HepG2 (cell line): ENCODE measurements at regions not wholly inside any gene's neighbourhood (a gene's known extent, or its start where the extent isn't known, plus 50 kb on each side); places are given as distances from the start of the nearest gene placed in this dataset.

Experiments
- ATAC-seq: fragments of 200-7000 bp; cut with Tn5 transposase; 3 replicates; pipeline ENCODE4 v1.9.1; 2020; ENCODE audit warnings: mild to moderate bottlenecking, moderate library complexity
- BruUV-seq: library from RNA; stranded (reverse); fragments of 400-500 nt; replicated peaks from 2 replicates; lab custom pipeline; 2021; lab: Mats Ljungman, UMichigan
- CTCF ChIA-PET: fragments of 300-600 bp; formaldehyde crosslinking; extraction: SDS; loops from one replicate; lab custom pipeline; 2021; ENCODE audit warnings: low total read pairs, inconsistent platforms, low intra/inter-chr PET ratio; lab: Yijun Ruan, JAX
- POLR2A ChIA-PET: fragments of 350-600 bp; sonication (Branson Sonifier 250); formaldehyde crosslinking; loops from one replicate; lab custom pipeline; 2020; ENCODE audit warnings: antibody characterized with exemption, inconsistent platforms; lab: Yijun Ruan, JAX
- DNase-seq: peaks from one replicate; pipeline ENCODE4 v3.0.0-alpha.2; 2015; ENCODE audit warnings: low spot score
- FAIRE-seq: peaks from 3 replicates; lab custom pipeline; 2011; peaks lifted over from hg19 to GRCh38; lab: Jason Lieb, UNC
- H2AFZ ChIP-seq: one replicate; pipeline ENCODE4 v1.6.1; 2011; ENCODE audit warnings: low read length, inconsistent platforms
- H3K27ac ChIP-seq: fragments of 300-600 bp; 3 replicates; pipeline ENCODE4 v1.8.0; 2011; ENCODE audit warnings: mixed run types, mild to moderate bottlenecking, mixed read lengths, low read length, inconsistent platforms; ENCODE audit not compliant: insufficient read depth; ENCODE audit errors: extremely low read length
- H3K27me3 ChIP-seq, 2 experiments: fragments of 200-600 bp in 1 of 2; 2 replicates in 1 of 2; 3 replicates in 1 of 2; pipeline versions ENCODE4 v1.6.0 to v1.8.0; 2011; ENCODE audit warnings: low read length in 2 of 2, mild to moderate bottlenecking in 2 of 2, moderate library complexity in 2 of 2, inconsistent platforms in 1 of 2; ENCODE audit not compliant: insufficient read depth in 2 of 2, control insufficient read depth in 1 of 2
- H3K36me3 ChIP-seq, 2 experiments: fragments of 200-600 bp in 1 of 2; replicated peaks in 1 of 2; 2 replicates in 1 of 2; 3 replicates in 1 of 2; pipeline versions ENCODE4 v1.5.1 to v1.8.0; 2011; ENCODE audit warnings: low read length in 2 of 2, inconsistent platforms in 1 of 2; ENCODE audit not compliant: insufficient read depth in 2 of 2, control insufficient read depth in 1 of 2
- H3K4me1 ChIP-seq: 2 replicates; pipeline ENCODE4 v1.5.1; 2012; ENCODE audit warnings: low read length, inconsistent platforms; ENCODE audit not compliant: insufficient read depth
- H3K4me2 ChIP-seq: 2 replicates; pipeline ENCODE4 v1.6.0; 2011; ENCODE audit warnings: low read depth, low read length, inconsistent platforms
- H3K4me3 ChIP-seq, 3 experiments: fragments of 200-600 bp in 1 of 3; sonication (generic), shearing (Covaris generic) in 1 of 3; replicated peaks in 1 of 3; 2 replicates each; pipeline ENCODE4 v1.5.1; 2011 to 2016; ENCODE audit warnings: low read length in 3 of 3, inconsistent platforms in 2 of 3, low read depth in 2 of 3, mild to moderate bottlenecking in 2 of 3, control low read depth in 1 of 3, mixed read lengths in 1 of 3; ENCODE audit not compliant: insufficient read depth in 1 of 3
- H3K79me2 ChIP-seq: one replicate; pipeline ENCODE4 v1.6.1; 2011; ENCODE audit warnings: low read length, inconsistent platforms; ENCODE audit not compliant: insufficient read depth
- H3K9ac ChIP-seq: 2 replicates; pipeline ENCODE4 v1.6.0; 2011; ENCODE audit warnings: mild to moderate bottlenecking, low read depth, low read length, inconsistent platforms; ENCODE audit not compliant: insufficient read depth
- H3K9me3 ChIP-seq: 2 replicates; pipeline ENCODE4 v1.5.1; 2012; ENCODE audit warnings: mild to moderate bottlenecking, low read length
- H4K20me1 ChIP-seq: 2 replicates; pipeline ENCODE4 v1.6.0; 2011; ENCODE audit warnings: inconsistent platforms, mild to moderate bottlenecking, low read length, moderate library complexity; ENCODE audit not compliant: insufficient read depth
- AKNA ChIP-seq: sonication (generic); formaldehyde crosslinking; IDR thresholded peaks from 2 replicates; pipeline ENCODE4 v1.4.0; 2020; ENCODE audit warnings: missing genetic modification reagents, borderline replicate concordance
- BATF2 ChIP-seq: sonication (generic); formaldehyde crosslinking; IDR thresholded peaks from 2 replicates; pipeline ENCODE4 v1.8.0; 2022; ENCODE audit warnings: mild to moderate bottlenecking, missing genetic modification reagents, moderate library complexity
- CENPX ChIP-seq: sonication (generic); formaldehyde crosslinking; IDR thresholded peaks from 2 replicates; pipeline ENCODE4 v1.9.0; 2021; ENCODE audit warnings: mild to moderate bottlenecking, missing genetic modification reagents, moderate library complexity
- HNF1A ChIP-seq, 2 experiments: sonication (generic) in 1 of 2; formaldehyde crosslinking in 1 of 2; IDR thresholded peaks; 2 replicates each; pipeline versions ENCODE4 v1.4.0 to v1.6.1; 2016 to 2020; ENCODE audit warnings: borderline replicate concordance in 1 of 2, low read depth in 1 of 2, mild to moderate bottlenecking in 1 of 2, missing genetic modification reagents in 1 of 2
- HOXA5 ChIP-seq: sonication (generic); formaldehyde crosslinking; IDR thresholded peaks from 2 replicates; pipeline ENCODE4 v1.4.0; 2020; ENCODE audit warnings: missing genetic modification reagents
- MAX ChIP-seq: IDR thresholded peaks from 2 replicates; pipeline ENCODE4 v1.6.1; 2012; ENCODE audit warnings: inconsistent platforms
- ZNF432 ChIP-seq: sonication (generic); formaldehyde crosslinking; IDR thresholded peaks from 2 replicates; pipeline ENCODE4 v1.5.0; 2020; ENCODE audit warnings: missing genetic modification reagents, mild to moderate bottlenecking, borderline replicate concordance
- WGBS: methylation state at CpG from one replicate; pipeline ENCODE4 v1.1.6; 2017; ENCODE audit warnings: low lambda C conversion rate; 5-methylcytosine and 5-hydroxymethylcytosine counted together
- in situ Hi-C: cut with HindIII; loops from 2 replicates; pipeline ENCODE4 v1.10.0; 2017; ENCODE audit warnings: low pct_unique_long_range_greater_than_20kb; ENCODE audit not compliant: extremely low pct_ligation_motif_present
- intact Hi-C: fragments of 100-400 bp; cut with micrococcal nuclease; formaldehyde crosslinking; loops from one replicate; pipeline ENCODE4 v1.10.0; 2022; ENCODE audit not compliant: unreplicated experiment

GRCh38 chr1:189958756-189959155, 518.9 kb downstream of the BRINP3 start:
- ChIA-PET CTCF (no interaction called here), POLR2A (no interaction called here)
- TF ChIP-seq AKNA (CRISPR knock-in tag) = no peak
- no peak for TF ChIP-seq BATF2 (CRISPR knock-in tag)
- no peak for TF ChIP-seq MAX
- TF ChIP-seq ZNF432 (CRISPR knock-in tag) = no peak
- no peak for TF ChIP-seq HNF1A (IDR thresholded peaks at IDR 0.05; ENCODE audit: low read depth)
- TF ChIP-seq HNF1A (CRISPR knock-in tag; IDR thresholded peaks at IDR 0.05; ENCODE audit: borderline replicate concordance) = no peak
- no peak for TF ChIP-seq CENPX (CRISPR knock-in tag)
- no peak for TF ChIP-seq HOXA5 (CRISPR knock-in tag)
- no peaks in the 10 kb centered on the region for H3K79me2 ChIP-seq
- WGBS = 0% methylated on average over 1 of the region's 1 CpG
- no peaks in the 10 kb centered on the region for H4K20me1 ChIP-seq
- no peaks in the 10 kb centered on the region for H3K9me3 ChIP-seq
- no peak overlapping the region for H3K9ac ChIP-seq
- no peaks in the 10 kb centered on the region for H3K27me3 ChIP-seq
- BruUV-seq = no TSS peak
- H3K4me3 ChIP-seq = no peak overlapping the region
- FAIRE-seq = no peak
- ATAC-seq = no peak
- in situ Hi-C loops (no loop called here), intact Hi-C loops (no loop called here)
- DNase-seq = no peak
- H3K4me1 ChIP-seq = no peaks in the 10 kb centered on the region
- no peak overlapping the region for H2AFZ ChIP-seq
- H3K27ac ChIP-seq = no peak overlapping the region
- H3K4me2 ChIP-seq = no peak overlapping the region
- H3K36me3 ChIP-seq = no peaks in the 10 kb centered on the region
